Endothelial cell of umbilical vein (primary cell): ENCODE measurements at regions not wholly inside any gene's neighbourhood (a gene's known extent, or its start where the extent isn't known, plus 50 kb on each side); places are given as distances from the start of the nearest gene placed in this dataset.

Source experiments
- EZH2 ChIP-seq: IDR thresholded peaks from 2 replicates; pipeline ENCODE4 v1.6.1; 2012; ENCODE audit warnings: borderline replicate concordance, low read depth, mild to moderate bottlenecking, moderate library complexity, low read length, inconsistent platforms; ENCODE audit not compliant: severe bottlenecking
- POLR2A ChIP-seq: IDR thresholded peaks from 2 replicates; pipeline ENCODE4 v1.6.1; 2012; ENCODE audit warnings: low read depth, mild to moderate bottlenecking, control low read depth, low read length
- TF ChIP-seq, protein P1 (sequence below), 2 donors: IDR thresholded peaks; 1 replicate in 1 of 2; 2 replicates in 1 of 2; pipeline ENCODE4 v1.5.1; 2011; ENCODE audit warnings: low read length in 2 of 2, mild to moderate bottlenecking in 2 of 2, moderate library complexity in 2 of 2, control low read depth in 1 of 2, inconsistent platforms in 1 of 2, low read depth in 1 of 2; ENCODE audit not compliant: insufficient read depth in 1 of 2; ENCODE audit errors: extremely low read depth in 1 of 2
- TF ChIP-seq, protein P2 (sequence below): IDR thresholded peaks from 2 replicates; pipeline ENCODE4 v1.6.1; 2011; ENCODE audit not compliant: insufficient read depth, insufficient read length

DNA sequence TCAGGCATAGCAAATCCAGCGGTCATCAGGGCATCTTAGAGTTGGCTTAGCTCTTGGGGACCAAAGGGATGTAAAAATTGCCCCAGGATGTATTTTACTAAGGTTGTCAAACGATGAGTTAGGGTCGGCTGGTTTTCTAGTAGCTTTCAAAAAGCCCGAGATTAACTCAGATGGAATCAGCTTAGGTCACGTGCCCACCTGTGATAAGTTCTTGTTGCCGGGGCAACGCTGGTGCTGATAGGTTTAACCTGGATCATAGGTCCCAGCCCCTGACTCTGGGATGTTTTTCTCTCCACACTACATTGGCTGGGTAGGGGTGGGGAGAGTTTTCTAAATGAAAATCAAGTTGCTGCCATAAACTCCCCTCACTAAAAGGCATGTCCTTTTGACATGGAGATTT is 257.3 kb upstream of the SULF2 start:
- TF ChIP-seq, protein P1, sequence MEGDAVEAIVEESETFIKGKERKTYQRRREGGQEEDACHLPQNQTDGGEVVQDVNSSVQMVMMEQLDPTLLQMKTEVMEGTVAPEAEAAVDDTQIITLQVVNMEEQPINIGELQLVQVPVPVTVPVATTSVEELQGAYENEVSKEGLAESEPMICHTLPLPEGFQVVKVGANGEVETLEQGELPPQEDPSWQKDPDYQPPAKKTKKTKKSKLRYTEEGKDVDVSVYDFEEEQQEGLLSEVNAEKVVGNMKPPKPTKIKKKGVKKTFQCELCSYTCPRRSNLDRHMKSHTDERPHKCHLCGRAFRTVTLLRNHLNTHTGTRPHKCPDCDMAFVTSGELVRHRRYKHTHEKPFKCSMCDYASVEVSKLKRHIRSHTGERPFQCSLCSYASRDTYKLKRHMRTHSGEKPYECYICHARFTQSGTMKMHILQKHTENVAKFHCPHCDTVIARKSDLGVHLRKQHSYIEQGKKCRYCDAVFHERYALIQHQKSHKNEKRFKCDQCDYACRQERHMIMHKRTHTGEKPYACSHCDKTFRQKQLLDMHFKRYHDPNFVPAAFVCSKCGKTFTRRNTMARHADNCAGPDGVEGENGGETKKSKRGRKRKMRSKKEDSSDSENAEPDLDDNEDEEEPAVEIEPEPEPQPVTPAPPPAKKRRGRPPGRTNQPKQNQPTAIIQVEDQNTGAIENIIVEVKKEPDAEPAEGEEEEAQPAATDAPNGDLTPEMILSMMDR (IDR thresholded peaks at IDR 0.05; ENCODE audit: extremely low read depth in 1 of 2, insufficient read depth in 1 of 2, low read depth in 1 of 2, low read length in 2 of 2), result no peak
- TF ChIP-seq POLR2A (no peak), EZH2 (no peak)
- TF ChIP-seq, protein P2, sequence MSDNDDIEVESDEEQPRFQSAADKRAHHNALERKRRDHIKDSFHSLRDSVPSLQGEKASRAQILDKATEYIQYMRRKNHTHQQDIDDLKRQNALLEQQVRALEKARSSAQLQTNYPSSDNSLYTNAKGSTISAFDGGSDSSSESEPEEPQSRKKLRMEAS, result no peak
